Trophoblast cell (in vitro differentiated cells and primary cell): ENCODE measurements at regions not wholly inside any gene's neighbourhood (a gene's known extent, or its start where the extent isn't known, plus 50 kb on each side); places are given as distances from the start of the nearest gene placed in this dataset.

Experiments
- DNase-seq, 2 donors: peaks; one replicate each; pipeline ENCODE4 v3.0.0-alpha.2; 2016
- H2AFZ ChIP-seq: 2 replicates; pipeline ENCODE4 v1.6.1; 2013; ENCODE audit warnings: low read length, moderate library complexity, mild to moderate bottlenecking; ENCODE audit not compliant: insufficient read depth, poor library complexity
- H2AK5ac ChIP-seq: 2 replicates; pipeline ENCODE4 v1.6.1; 2013; ENCODE audit warnings: mild to moderate bottlenecking, low read length
- H2BK120ac ChIP-seq: 2 replicates; pipeline ENCODE4 v1.6.1; 2013; ENCODE audit warnings: low read length, mild to moderate bottlenecking, moderate library complexity; ENCODE audit not compliant: insufficient read depth, poor library complexity
- H2BK12ac ChIP-seq: 2 replicates; pipeline ENCODE4 v1.6.1; 2013; ENCODE audit warnings: mild to moderate bottlenecking, low read length, moderate library complexity
- H2BK5ac ChIP-seq: 2 replicates; pipeline ENCODE4 v1.6.1; 2013; ENCODE audit warnings: low read length, low read depth, moderate library complexity, mild to moderate bottlenecking; ENCODE audit not compliant: poor library complexity
- H3K14ac ChIP-seq: 2 replicates; pipeline ENCODE4 v1.6.1; 2013; ENCODE audit warnings: mild to moderate bottlenecking, low read length
- H3K18ac ChIP-seq: 2 replicates; pipeline ENCODE4 v1.6.1; 2013; ENCODE audit warnings: mild to moderate bottlenecking, low read length
- H3K23ac ChIP-seq: 2 replicates; pipeline ENCODE4 v1.6.1; 2013; ENCODE audit warnings: low read length
- H3K27ac ChIP-seq: 2 replicates; pipeline ENCODE4 v1.5.1; 2013; ENCODE audit warnings: low read depth, mild to moderate bottlenecking, inconsistent platforms, low read length, moderate library complexity
- H3K27me3 ChIP-seq: 2 replicates; pipeline ENCODE4 v1.6.1; 2013; ENCODE audit warnings: inconsistent platforms, mild to moderate bottlenecking, low read length, moderate library complexity; ENCODE audit not compliant: insufficient read depth
- H3K36me3 ChIP-seq, 2 experiments: 1 replicate in 1 of 2; 2 replicates in 1 of 2; pipeline ENCODE4 v1.6.1; 2013; ENCODE audit warnings: low read length in 2 of 2, mild to moderate bottlenecking in 2 of 2, moderate library complexity in 1 of 2; ENCODE audit not compliant: insufficient read depth in 2 of 2, control insufficient read depth in 1 of 2
- H3K4ac ChIP-seq: 2 replicates; pipeline ENCODE4 v1.6.1; 2013; ENCODE audit warnings: low read depth, mild to moderate bottlenecking, low read length, moderate library complexity
- H3K4me1 ChIP-seq, 2 experiments: 1 replicate in 1 of 2; 2 replicates in 1 of 2; pipeline ENCODE4 v1.6.1; 2013; ENCODE audit warnings: low read length in 2 of 2, mild to moderate bottlenecking in 2 of 2, moderate library complexity in 1 of 2; ENCODE audit not compliant: insufficient read depth in 2 of 2, control insufficient read depth in 1 of 2
- H3K4me2 ChIP-seq: 2 replicates; pipeline ENCODE4 v1.6.1; 2013; ENCODE audit warnings: inconsistent platforms, mild to moderate bottlenecking, low read length, moderate library complexity
- H3K4me3 ChIP-seq: 2 replicates; pipeline ENCODE4 v1.5.1; 2013; ENCODE audit warnings: mild to moderate bottlenecking, low read depth, low read length, inconsistent platforms
- H3K79me1 ChIP-seq: one replicate; pipeline ENCODE4 v1.6.1; 2013; ENCODE audit warnings: low read length
- H3K79me2 ChIP-seq: 2 replicates; pipeline ENCODE4 v1.6.1; 2013; ENCODE audit warnings: low read length, mild to moderate bottlenecking; ENCODE audit not compliant: control insufficient read depth, insufficient read depth, poor library complexity
- H3K9ac ChIP-seq: 2 replicates; pipeline ENCODE4 v1.6.1; 2013; ENCODE audit warnings: mild to moderate bottlenecking, low read length
- H3K9me3 ChIP-seq: 2 replicates; pipeline ENCODE4 v1.6.1; 2013; ENCODE audit warnings: low read depth, mild to moderate bottlenecking, control low read depth, inconsistent platforms, low read length; ENCODE audit not compliant: insufficient read depth
- H4K12ac ChIP-seq: 2 replicates; pipeline ENCODE4 v1.6.1; 2013; ENCODE audit warnings: low read depth, mild to moderate bottlenecking, low read length, moderate library complexity
- H4K8ac ChIP-seq: 2 replicates; pipeline ENCODE4 v1.6.1; 2013; ENCODE audit warnings: low read depth, mild to moderate bottlenecking, low read length, moderate library complexity
- H4K91ac ChIP-seq: one replicate; pipeline ENCODE4 v1.6.1; 2013; ENCODE audit warnings: low read depth, mild to moderate bottlenecking, low read length, moderate library complexity
- WGBS: extraction: QIAGEN DNeasy Blood & Tissue Kit; methylation state at CpG from one replicate; pipeline ENCODE4 v1.1.7; 2013; ENCODE audit warnings: missing lambda C conversion rate; ENCODE audit not compliant: insufficient read length, insufficient coverage; ENCODE audit errors: extremely low coverage; 5-methylcytosine and 5-hydroxymethylcytosine counted together

- H3K4ac ChIP-seq: no peak overlapping the region
- H3K4me1 ChIP-seq: no peaks in the 10 kb centered on the region
- H3K4me2 ChIP-seq: no peak overlapping the region
- no peak overlapping the region for H4K91ac ChIP-seq
- WGBS: no CpG with 5 or more reads among the region's 8 CpGs
- no peak overlapping the region for H2AK5ac ChIP-seq
- H2BK120ac ChIP-seq: no peak overlapping the region
- DNase-seq: no peak
- no peaks in the 10 kb centered on the region for H3K79me1 ChIP-seq
- H2BK5ac ChIP-seq: no peak overlapping the region
- no peak overlapping the region for H4K8ac ChIP-seq
- H3K36me3 ChIP-seq: no peaks in the 10 kb centered on the region
- H2AFZ ChIP-seq: no peak overlapping the region
- H3K79me2 ChIP-seq: no peaks in the 10 kb centered on the region
- H3K9ac ChIP-seq: no peak overlapping the region
- H3K14ac ChIP-seq: no peak overlapping the region
- H2BK12ac ChIP-seq: no peak overlapping the region
- H3K9me3 ChIP-seq: no peaks in the 10 kb centered on the region
- no peak overlapping the region for H3K27ac ChIP-seq
- H3K27me3 ChIP-seq: no peaks in the 10 kb centered on the region
- no peak overlapping the region for H4K12ac ChIP-seq
- no peak overlapping the region for H3K18ac ChIP-seq
- no peak overlapping the region for H3K23ac ChIP-seq
- H3K4me3 ChIP-seq: no peak overlapping the region
Measured at GRCh38 chr4:33886356-33886755, 2358.0 kb downstream of the ARAP2 start.

- H3K9me3 ChIP-seq: no peaks in the 10 kb centered on the region
- DNase-seq: no peak
- no peaks in the 10 kb centered on the region for H3K27me3 ChIP-seq
- H3K23ac ChIP-seq: no peak overlapping the region
- H3K18ac ChIP-seq: no peak overlapping the region
- no peak overlapping the region for H2BK5ac ChIP-seq
- H3K27ac ChIP-seq: no peak overlapping the region
- no peaks in the 10 kb centered on the region for H3K79me2 ChIP-seq
- no CpG with 5 or more reads among the region's 3 CpGs for WGBS
- no peak overlapping the region for H2BK12ac ChIP-seq
- H4K8ac ChIP-seq: no peak overlapping the region
- no peak overlapping the region for H3K4me2 ChIP-seq
- H2BK120ac ChIP-seq: no peak overlapping the region
- H3K9ac ChIP-seq: no peak overlapping the region
- H4K91ac ChIP-seq: no peak overlapping the region
- no peaks in the 10 kb centered on the region for H3K4me1 ChIP-seq
- H2AFZ ChIP-seq: no peak overlapping the region
- no peak overlapping the region for H3K14ac ChIP-seq
- no peak overlapping the region for H4K12ac ChIP-seq
- no peak overlapping the region for H3K4ac ChIP-seq
- H3K4me3 ChIP-seq: no peak overlapping the region
- no peak overlapping the region for H2AK5ac ChIP-seq
- H3K36me3 ChIP-seq: no peaks in the 10 kb centered on the region
- no peaks in the 10 kb centered on the region for H3K79me1 ChIP-seq
Measured at GRCh38 chr4:33890841-33891240, 2353.5 kb downstream of the ARAP2 start.

- no peak overlapping the region for H3K4me3 ChIP-seq
- H4K91ac ChIP-seq: no peak overlapping the region
- H3K18ac ChIP-seq: no peak overlapping the region
- no peak overlapping the region for H2BK5ac ChIP-seq
- no peak overlapping the region for H3K23ac ChIP-seq
- H2AFZ ChIP-seq: no peak overlapping the region
- H3K14ac ChIP-seq: no peak overlapping the region
- no peak overlapping the region for H3K4ac ChIP-seq
- H3K9ac ChIP-seq: no peak overlapping the region
- H3K79me1 ChIP-seq: no peaks in the 10 kb centered on the region
- WGBS: no CpG with 5 or more reads among the region's 1 CpG
- H3K36me3 ChIP-seq: no peaks in the 10 kb centered on the region
- no peak for DNase-seq
- H4K8ac ChIP-seq: no peak overlapping the region
- H3K9me3 ChIP-seq: no peaks in the 10 kb centered on the region
- no peaks in the 10 kb centered on the region for H3K27me3 ChIP-seq
- no peaks in the 10 kb centered on the region for H3K79me2 ChIP-seq
- no peak overlapping the region for H2AK5ac ChIP-seq
- H4K12ac ChIP-seq: no peak overlapping the region
- H3K4me1 ChIP-seq: no peaks in the 10 kb centered on the region
- no peak overlapping the region for H3K27ac ChIP-seq
- H3K4me2 ChIP-seq: no peak overlapping the region
- no peak overlapping the region for H2BK120ac ChIP-seq
- no peak overlapping the region for H2BK12ac ChIP-seq
Measured at GRCh38 chr4:33911959-33912358, 2332.4 kb downstream of the ARAP2 start.

- Histone ChIP-seq H3K14ac (no peak overlapping the region), H3K18ac (no peak overlapping the region), H2BK12ac (no peak overlapping the region), H3K9me3 (no peaks in the 10 kb centered on the region), H3K23ac (no peak overlapping the region), H3K4ac (no peak overlapping the region), H3K36me3 (no peaks in the 10 kb centered on the region), H3K4me2 (no peak overlapping the region), H3K9ac (no peak overlapping the region), H4K91ac (no peak overlapping the region), H3K4me1 (no peaks in the 10 kb centered on the region), H4K12ac (no peak overlapping the region), H3K27me3 (no peaks in the 10 kb centered on the region), H3K79me2 (no peaks in the 10 kb centered on the region), H4K8ac (no peak overlapping the region), H2BK120ac (no peak overlapping the region), H2AK5ac (no peak overlapping the region), H2AFZ (no peak overlapping the region), H2BK5ac (no peak overlapping the region), H3K79me1 (no peaks in the 10 kb centered on the region), H3K27ac (no peak overlapping the region), H3K4me3 (no peak overlapping the region)
- no peak for DNase-seq
- WGBS: 100% methylated on average over 1 of the region's 2 CpGs
Measured at GRCh38 chr4:33914386-33914785, 2329.9 kb downstream of the ARAP2 start.
